VCaP (cell line): ENCODE measurements at regions not wholly inside any gene's neighbourhood (a gene's known extent, or its start where the extent isn't known, plus 50 kb on each side); places are given as distances from the start of the nearest gene placed in this dataset.
A peak's percentile ranks its signal among the peaks of the same experiment; 100 is the strongest.

Source experiments
- H3K27ac ChIP-seq: fragments of 450-650 bp; 2 replicates; pipeline ENCODE4 v1.5.1; 2017
- TF ChIP-seq, protein P1 (sequence below): fragments of 450-650 bp; conservative IDR thresholded peaks from 2 replicates; pipeline ENCODE4 v1.5.1; 2017; ENCODE audit warnings: mild to moderate bottlenecking, moderate library complexity

DNA sequence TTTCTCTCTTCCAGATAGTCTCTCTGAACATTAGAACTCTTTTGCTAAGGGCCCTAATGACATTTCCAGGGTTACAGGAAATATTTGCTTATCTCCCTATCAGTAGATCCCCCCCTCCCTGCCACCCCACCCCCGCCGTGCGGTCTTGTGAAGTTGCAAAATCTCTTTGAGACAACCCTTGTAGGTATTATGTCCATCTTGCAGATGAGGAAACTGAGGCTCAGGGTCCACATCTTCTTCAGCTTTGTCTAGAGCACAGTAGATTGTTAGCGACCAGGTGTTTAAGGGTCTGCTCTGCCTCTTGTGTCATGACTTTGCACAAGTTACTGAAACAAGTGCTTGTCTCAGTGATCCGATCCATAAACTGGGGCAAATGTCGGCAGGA lies 65.8 kb upstream of the GATA6 start:
- peak overlapping the region; percentile 55 for H3K27ac ChIP-seq
- TF ChIP-seq, protein P1, sequence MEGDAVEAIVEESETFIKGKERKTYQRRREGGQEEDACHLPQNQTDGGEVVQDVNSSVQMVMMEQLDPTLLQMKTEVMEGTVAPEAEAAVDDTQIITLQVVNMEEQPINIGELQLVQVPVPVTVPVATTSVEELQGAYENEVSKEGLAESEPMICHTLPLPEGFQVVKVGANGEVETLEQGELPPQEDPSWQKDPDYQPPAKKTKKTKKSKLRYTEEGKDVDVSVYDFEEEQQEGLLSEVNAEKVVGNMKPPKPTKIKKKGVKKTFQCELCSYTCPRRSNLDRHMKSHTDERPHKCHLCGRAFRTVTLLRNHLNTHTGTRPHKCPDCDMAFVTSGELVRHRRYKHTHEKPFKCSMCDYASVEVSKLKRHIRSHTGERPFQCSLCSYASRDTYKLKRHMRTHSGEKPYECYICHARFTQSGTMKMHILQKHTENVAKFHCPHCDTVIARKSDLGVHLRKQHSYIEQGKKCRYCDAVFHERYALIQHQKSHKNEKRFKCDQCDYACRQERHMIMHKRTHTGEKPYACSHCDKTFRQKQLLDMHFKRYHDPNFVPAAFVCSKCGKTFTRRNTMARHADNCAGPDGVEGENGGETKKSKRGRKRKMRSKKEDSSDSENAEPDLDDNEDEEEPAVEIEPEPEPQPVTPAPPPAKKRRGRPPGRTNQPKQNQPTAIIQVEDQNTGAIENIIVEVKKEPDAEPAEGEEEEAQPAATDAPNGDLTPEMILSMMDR = no peak

DNA sequence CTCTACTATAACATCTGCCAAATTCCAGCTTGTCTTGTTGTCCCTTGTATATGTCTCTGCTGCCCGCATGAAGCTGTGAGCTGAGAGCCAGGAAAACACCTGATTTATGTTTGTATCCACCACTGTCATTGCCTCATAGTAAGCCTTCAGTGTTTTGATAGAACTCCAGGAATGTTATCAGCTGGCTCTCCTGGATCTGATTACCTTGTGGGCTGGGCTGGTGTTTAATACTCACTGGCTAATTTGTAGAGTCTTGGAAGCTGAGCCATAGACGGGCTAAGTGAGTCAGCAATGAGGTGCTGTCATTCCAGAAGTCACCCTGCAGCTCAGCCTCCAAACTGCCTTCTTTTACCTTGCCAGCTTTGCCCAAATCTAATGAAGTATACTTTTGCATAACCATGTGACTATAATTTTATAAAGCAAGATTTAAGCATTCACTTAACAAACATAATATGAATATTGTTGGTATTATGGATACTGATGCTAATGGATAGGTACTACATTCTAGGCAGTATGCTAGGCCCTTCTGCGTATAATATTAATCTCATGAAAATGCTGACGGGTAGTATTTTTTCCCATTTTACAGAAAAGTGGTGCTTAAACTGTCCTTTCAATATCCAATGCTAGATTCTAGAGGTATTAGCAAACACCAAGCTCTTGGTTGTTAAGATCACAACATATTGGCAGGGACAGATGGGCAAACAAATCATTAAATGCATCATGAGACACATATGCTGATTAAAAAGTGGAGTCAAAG lies 62.7 kb upstream of the GATA6 start:
- TF ChIP-seq, protein P1 = no peak
- peak overlapping the region; percentile 55 for H3K27ac ChIP-seq

DNA sequence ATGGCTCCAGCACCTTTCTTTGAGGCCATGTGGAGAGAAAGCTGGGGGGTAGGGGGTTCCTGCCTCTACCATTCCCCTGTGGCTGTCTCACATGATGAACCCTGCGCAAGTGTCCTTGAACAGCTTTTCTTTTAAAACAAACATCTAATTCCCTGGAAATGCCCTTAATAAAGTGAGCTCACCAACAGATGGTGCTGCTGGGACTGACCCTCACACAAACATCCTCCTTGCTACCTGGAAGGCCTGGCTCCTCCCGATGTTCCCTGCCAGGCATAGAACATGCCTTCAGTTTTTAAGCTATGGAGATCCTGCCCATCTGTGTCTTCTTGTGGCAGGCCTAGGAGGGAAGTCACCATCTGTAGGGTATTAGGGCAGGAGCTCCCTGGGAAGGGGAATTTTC lies 60.7 kb upstream of the GATA6 start:
- TF ChIP-seq, protein P1 = peak; percentile 57
- no peak overlapping the region for H3K27ac ChIP-seq

DNA sequence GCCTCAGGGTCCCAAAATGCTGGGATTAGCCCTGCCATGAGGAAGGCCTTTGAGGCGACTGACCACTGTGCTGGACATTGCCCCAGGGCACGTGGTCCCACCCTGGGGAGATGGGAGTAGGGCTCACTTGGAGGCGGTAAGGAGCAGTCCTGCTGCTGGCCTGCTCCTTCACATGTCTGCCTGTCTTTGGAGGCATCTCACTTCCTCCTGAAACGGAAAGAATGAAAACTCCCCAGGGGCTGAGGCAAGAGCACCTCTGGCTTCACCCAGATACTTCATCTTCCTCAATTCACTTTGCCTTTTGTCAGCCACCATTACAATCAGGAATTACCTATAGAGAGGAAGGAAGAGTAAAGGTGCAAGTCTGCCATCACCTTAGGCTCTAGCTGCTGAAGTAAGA lies 59.9 kb upstream of the GATA6 start:
- TF ChIP-seq, protein P1 = no peak
- H3K27ac ChIP-seq = no peak overlapping the region

DNA sequence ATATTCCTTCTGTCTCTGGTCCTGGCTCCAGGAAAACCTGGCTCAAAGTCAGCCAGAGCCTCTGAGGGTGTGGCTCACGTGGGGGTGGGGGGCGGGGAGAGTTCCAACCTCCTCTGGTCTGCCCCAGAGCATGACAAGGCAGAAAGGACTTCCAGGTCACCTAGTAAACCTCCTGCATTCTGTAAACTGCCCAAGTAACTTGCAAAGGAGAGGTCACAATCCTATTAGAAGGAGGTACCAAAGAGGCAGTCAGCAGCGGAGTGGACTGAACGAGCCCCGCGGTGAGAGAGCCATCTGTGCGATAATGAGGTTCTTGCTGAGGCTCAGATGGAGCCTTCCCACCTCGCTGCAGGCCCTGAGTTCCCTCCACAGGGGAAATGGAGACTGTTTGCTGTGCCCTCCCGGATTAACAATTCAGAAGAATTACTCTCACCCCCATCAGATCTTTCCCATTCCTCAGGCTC lies 58.9 kb upstream of the GATA6 start:
- H3K27ac ChIP-seq = no peak overlapping the region
- TF ChIP-seq, protein P1 = no peak

DNA sequence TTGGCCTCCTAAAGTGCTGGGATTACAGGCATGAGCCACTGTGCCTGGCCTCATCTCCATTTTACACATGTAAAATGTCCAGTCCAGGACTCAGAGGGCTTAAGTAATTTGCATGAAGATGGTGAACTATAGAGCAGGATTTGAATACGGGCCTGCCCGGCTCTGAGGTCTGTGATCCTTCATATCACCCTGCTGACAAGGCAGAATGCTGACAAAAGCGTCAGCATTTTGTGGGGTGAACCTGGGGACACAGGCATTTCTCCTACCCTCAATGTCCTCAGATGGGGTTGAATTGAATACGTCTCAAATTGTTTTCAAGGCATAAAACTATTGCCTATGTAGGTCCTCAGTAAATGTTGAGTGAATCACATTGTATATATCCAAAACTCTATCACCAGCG lies 57.2 kb upstream of the GATA6 start:
- TF ChIP-seq, protein P1 = no peak

DNA sequence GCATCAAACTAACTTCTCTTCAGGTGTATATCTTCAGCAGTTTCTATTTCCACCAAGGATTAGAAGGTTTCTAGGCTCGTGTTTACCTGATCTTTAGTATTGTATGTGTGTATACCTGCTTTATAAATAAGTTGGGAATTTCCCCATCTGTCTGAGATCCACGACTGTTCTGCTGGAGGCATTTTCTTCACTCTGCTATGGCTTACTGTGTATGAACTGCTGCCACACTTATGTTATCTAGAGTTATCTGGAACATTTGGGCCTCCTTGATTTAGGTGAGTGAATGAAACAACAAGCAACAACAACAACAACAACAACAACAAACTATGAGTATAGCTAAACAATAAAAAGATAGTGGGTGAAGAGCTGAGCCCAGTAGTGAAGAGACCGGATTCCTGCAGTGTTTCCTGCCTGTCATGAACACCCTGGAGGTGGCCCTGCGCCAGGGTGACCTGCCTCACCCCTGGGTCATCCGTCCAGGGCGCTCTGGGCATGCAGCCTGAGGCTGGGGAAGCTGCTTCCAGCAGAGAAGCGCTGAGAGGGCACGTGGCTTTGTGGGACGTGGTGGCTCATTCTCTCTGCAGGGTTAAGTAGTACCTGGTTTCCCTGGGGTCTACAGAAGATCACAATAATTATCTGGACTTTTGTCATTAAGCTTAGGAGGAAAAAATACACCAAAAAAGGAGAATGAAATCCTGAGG lies 56.1 kb upstream of the GATA6 start:
- TF ChIP-seq, protein P1 = no peak

More for the DNA sequence above, 57.2 kb upstream of the GATA6 start:
- H3K27ac ChIP-seq = no peak overlapping the region

More for the DNA sequence above, 56.1 kb upstream of the GATA6 start:
- peak overlapping the region; percentile 65 for H3K27ac ChIP-seq
